HG03442 (cell line): ENCODE measurements at regions not wholly inside any gene's neighbourhood (a gene's known extent, or its start where the extent isn't known, plus 50 kb on each side); places are given as distances from the start of the nearest gene placed in this dataset.

ENCODE experiments used
- ATAC-seq: cut with Tn5 transposase; IDR thresholded peaks from one replicate; pipeline ENCODE4 v1.9.1; 2021; ENCODE audit warnings: mild to moderate bottlenecking, moderate library complexity; ENCODE audit not compliant: unreplicated experiment

GRCh38 chr7:22589641-22590201 lies 89.7 kb upstream of the STEAP1B start:
- ATAC-seq: no peak

DNA sequence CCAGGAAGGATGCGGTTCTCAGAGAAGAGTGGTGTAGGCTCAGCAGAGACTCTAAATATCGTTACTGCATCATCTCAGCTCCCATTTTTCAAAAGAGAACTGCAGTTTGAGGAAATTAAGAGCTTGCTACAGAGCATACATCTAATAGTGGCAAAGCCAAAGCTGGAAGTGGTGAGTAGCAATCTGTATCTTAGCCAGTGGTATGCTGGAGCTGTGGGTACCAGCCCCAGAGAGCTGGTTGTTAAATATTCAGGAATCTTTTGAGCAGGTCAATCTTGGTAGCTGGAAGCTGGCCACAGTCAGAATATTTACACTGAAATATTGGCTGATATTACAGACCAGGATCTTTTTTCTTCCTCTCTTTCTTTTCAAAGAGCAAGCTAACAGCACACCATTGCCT lies 88.4 kb upstream of the STEAP1B start:
- no peak for ATAC-seq

GRCh38 chr7:22587322-22587721 lies 87.3 kb upstream of the STEAP1B start:
- ATAC-seq: no peak

DNA sequence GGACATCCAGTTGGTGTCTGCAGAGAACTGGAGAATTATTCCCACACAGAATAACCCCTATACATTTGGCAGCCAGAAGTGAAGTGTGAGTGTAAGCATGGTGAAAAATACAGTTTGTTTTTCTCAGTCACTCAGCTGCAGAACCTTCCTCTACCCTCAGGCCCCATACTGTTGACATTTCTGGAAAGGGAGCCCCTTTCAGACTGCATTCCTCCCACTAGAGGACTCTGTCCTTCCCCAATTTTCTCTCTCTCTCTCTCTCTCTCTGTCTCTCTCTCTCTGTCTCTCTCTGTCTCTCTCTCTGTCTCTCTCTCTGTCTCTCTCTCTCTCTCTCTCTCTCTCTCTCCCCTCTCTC lies 86.8 kb upstream of the STEAP1B start:
- ATAC-seq: no peak

DNA sequence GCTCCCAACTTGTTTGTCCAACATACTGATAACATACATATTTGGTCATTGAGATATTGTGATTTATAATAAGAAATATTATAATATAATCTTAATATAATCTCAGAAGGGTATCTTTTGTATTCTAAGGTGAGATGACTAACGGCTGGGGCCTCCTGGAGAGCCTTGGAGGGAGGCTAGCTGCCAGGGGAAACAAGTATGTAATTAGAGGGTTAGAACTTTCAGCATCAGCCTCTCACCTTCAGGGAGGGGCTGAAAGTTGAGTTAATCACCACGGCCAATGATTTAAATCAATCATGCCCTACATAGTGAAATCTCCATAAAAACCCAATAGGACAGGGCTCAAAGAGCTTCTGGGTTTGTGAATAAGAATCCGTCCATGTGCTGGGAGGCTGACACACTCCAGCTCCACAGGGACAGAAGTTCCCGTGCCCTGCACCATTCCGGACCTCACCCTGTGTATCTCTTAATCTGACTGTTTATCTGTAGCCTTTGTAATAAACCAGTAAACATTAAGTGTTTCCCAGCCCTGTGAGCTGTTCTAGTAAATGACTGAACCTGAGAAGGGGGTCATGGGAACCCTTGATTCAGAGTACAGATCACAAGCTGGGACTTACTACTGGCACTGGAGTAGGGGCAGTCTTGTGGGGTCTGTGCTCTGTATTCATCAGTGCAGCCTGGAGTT lies 86.3 kb upstream of the STEAP1B start:
- ATAC-seq: no peak

DNA sequence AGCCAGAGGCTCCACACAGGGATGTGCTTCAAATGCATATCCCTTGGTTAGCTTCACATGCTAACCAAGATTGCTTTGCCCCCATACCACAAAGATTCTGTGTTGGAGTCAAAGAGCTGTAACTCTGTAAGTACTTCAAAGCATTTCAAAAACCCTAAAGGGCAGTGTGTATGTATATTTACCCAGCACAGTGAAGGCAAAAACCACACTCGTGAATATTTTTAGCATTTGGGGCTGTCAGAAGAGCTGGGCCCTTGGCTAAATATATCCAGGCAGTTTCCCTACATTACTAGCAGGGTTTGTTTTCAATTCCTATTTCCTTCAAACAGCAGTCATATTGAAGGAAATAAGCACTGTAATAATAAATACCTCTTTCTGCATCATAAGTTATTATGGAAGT lies 84.2 kb upstream of the STEAP1B start:
- peak; percentile 90 for ATAC-seq

DNA sequence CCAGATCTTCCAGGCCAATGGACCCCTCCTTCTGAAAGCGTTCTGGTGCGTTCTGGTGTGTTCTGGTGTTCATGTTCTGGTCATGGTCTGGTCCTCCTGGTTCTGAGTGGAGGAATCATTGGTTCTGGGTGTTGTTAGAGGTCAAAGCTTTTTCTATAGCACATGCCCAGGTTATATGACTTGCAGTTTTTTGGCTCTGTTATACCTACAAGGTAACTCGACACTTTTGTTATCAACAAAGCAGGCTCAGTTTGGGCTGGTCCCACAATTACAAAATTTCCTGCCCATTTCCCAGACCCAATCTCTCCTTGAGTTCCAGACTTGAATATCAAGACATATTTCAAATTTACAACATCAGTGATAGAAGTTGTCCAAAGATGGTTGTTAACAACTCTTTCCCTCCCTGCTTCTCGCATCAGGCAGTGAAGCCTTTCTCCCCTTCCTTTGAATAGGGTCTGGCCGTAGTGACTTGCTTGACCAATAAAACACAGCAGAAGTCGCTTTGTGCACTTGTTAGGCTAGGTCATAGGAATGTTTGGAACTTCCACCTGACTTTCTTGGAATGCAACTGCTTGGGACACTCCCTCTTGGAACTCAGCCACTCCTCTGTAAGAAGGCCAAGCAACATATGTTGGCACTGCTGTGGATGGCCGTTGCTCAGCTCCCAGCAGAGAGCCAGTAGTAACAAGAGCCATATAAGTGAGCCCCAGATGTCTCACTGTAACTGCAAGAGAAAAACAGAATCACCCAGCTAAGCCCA lies 83.1 kb upstream of the STEAP1B start:
- ATAC-seq: no peak

DNA sequence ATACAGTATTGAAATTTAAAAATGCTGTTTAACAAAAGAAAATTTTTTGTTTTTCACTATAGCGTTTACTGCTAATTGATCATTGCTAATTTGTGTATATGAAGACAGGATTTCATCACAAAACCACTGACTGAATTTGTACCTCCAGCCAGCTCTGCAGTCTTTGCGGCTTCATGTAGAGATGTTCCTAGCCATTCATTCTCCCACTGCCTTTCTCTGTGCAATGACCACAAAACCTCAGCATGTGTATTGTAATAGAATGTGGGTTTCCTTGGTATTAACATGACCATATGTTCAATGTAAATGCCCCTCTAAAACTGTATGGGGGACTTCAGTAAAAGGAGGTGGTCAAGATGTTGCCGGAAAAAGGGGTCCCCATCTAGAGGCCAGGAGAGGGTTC lies 81.1 kb upstream of the STEAP1B start:
- no peak for ATAC-seq

- no peak for ATAC-seq
Observed at GRCh38 chr7:22579961-22580360, 80.0 kb upstream of the STEAP1B start.

DNA sequence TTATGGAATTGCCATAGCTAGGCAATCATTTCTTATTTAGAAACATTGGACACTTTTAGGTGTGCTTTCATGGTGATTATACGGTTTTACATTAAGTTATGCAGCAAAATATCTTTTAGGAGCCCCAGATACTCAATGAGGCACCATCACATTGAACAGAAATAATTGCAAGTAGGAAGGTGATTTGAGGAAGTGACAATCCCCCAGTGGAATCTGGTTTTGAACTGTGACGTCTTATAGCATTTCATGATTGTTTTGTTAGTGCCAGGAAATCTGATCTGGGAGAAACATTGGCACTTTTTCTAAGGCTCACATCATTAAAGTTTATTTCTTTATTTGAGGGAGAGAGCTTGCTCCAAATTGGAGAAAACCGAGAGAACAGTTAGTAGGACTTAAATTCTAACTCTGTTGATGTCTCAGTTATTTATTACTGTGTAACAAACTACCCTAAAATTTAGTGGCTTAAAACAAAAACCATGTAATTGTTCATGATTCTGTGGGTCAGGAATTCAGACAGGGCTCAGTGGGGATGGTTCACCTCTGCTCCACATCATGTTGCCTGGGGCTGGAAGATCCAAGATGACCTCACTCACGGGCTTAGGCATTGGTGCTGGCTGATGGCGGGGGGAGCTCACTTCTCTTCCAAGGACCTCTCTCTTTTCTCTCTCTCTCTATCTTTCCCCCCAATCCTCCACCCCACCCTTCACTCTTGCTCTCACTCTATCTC lies 78.2 kb upstream of the STEAP1B start:
- no peak for ATAC-seq

DNA sequence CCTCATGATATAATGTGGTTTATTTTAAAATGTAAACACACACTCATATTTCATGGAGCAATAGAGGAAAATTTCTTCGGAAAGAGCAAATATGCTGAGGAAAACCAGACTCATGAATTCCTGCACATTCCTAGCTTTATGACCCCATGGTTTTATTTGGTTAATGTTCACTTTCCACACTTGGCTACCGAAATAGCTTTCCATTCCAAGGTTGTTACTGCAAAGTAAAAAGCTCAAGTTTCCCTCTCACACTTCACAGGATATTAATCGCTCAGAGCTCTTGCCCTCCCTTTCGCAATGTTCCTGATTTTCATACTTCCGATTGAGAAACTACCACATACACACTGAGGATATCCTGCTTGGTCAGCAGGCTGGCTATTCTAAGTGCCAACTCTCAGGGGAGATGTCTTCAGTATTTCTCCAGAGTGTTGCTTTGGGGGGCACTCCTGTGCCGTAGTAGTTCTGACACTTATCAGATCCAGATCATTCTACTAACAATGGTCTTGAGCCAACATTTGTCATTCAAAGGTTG lies 77.5 kb upstream of the STEAP1B start:
- ATAC-seq: no peak

GRCh38 chr7:22576612-22577469 lies 76.9 kb upstream of the STEAP1B start:
- no peak for ATAC-seq

DNA sequence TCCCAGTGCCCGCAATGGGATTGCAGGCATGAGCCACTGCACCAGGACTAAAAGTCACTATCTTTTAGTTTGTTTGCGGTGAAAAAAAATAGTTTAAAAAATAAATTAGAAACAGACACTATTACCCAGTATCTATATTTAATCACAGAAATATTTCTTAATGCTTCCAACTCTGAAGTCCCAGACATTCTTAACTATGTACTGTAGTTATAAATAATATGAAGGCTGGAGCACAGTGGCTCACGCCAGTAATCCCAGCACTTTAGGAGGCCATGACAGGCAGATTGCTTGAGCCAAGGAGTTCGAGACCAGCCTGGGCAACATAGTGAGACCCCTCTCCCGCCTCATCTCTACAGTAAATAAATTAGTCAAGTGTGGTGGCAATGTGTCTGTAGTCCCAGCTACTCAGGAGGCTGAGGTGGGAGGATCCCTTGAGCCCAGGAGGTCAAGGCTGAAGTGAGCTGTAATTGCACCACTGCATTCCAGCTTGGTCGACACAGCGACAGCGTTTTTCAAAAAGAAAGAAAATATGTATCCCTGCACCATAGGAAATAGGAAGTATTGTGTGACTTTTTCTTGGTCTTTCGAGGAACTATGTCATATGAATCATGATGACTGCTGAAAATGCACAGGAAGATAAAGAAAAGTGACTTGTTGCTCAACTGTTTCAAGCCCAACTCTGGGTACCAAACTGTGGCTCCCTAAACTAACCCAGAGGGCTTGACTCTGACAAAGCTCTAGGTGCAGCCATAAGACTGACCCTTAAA lies 74.9 kb upstream of the STEAP1B start:
- no peak for ATAC-seq

GRCh38 chr7:22572937-22573336 lies 72.9 kb upstream of the STEAP1B start:
- ATAC-seq: no peak

GRCh38 chr7:22572292-22572691 lies 72.3 kb upstream of the STEAP1B start:
- no peak for ATAC-seq

GRCh38 chr7:22571766-22572165 lies 71.8 kb upstream of the STEAP1B start:
- ATAC-seq: no peak

GRCh38 chr7:22569586-22570321 lies 69.8 kb upstream of the STEAP1B start:
- ATAC-seq: no peak

DNA sequence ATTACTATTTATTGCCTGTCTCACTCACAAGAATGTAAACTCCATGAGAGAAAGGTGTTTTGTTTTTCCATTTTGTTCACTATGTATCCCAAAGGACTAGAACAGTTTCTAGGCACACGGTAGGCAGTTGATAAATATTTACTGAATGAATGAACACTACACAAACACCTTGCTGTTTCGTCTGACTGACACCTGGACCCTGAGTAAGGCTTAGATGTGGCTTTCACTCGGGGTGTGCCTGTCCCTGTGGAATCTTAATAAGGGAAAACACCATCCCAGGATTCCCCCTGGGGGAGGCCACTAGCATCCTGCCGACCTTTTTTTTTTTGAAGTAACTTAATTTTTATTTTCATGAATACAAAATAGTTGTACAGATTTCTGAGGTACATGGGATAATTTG lies 66.6 kb upstream of the STEAP1B start:
- ATAC-seq: no peak

DNA sequence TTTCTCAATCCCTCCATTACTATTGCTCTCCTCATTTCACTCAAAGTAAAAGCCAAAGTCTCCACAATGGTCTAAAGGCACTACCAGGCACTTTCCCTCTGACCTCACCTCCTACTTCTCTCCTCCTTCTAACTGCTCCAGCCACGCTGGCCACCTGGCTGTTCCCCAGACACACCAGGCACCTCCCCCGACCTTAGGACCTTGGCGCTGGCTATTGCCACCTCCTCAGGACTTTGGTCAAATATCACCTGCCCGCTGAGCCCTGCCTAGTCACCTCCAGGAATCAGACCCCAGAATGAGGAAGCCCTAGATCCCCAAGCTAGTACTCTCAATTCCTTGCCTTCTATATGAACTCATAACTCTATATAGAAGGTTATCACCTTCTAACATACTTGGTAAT lies 66.2 kb upstream of the STEAP1B start:
- no peak for ATAC-seq
